Mucosa of stomach (tissue), 1 donor: ENCODE measurements at regions not wholly inside any gene's neighbourhood (a gene's known extent, or its start where the extent isn't known, plus 50 kb on each side); places are given as distances from the start of the nearest gene placed in this dataset.

Experiments used
- H3K27me3 ChIP-seq: one replicate; pipeline ENCODE4 v1.7.0; 2013; ENCODE audit warnings: mild to moderate bottlenecking, low read length; ENCODE audit not compliant: control insufficient read depth, insufficient read depth
- H3K36me3 ChIP-seq: one replicate; pipeline ENCODE4 v1.7.0; 2013; ENCODE audit warnings: low read length; ENCODE audit not compliant: control insufficient read depth, insufficient read depth
- H3K4me1 ChIP-seq: one replicate; pipeline ENCODE4 v1.7.0; 2013; ENCODE audit warnings: mild to moderate bottlenecking, low read length; ENCODE audit not compliant: control insufficient read depth, insufficient read depth
- H3K4me3 ChIP-seq: one replicate; pipeline ENCODE4 v1.7.0; 2013; ENCODE audit warnings: low read length
- H3K9ac ChIP-seq: one replicate; pipeline ENCODE4 v1.7.0; 2013; ENCODE audit warnings: mild to moderate bottlenecking, low read length, moderate library complexity
- H3K9me3 ChIP-seq: one replicate; pipeline ENCODE4 v1.7.0; 2013; ENCODE audit warnings: mild to moderate bottlenecking, low read length, moderate library complexity; ENCODE audit not compliant: control insufficient read depth
- donor health status: Pancreatic carcinoma.

DNA sequence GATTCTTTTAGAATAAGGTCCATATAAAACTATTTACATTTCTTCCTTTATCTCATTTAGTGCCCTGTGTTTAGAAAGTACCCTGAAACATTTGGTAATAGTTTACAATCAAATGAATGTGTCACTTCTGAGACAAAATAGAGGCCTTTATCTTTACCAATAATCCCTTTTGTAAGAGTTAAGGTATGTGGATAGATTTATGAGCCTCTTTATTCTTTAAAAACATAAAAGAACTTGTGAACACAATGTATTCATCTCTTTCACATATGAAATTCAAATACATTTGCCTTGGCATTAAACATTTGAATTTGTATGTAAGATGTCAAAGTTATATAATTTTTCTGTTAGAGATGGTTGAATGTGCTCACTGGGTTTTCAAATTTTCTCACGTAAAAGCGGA lies 180.5 kb upstream of the CWC22 start:
- Histone ChIP-seq H3K4me1 (peaks cover 7% of the 10 kb centered on the region), H3K27me3 (no peaks in the 10 kb centered on the region), H3K4me3 (no peak overlapping the region), H3K9me3 (no peaks in the 10 kb centered on the region), H3K9ac (no peak overlapping the region), H3K36me3 (no peaks in the 10 kb centered on the region)

- Histone ChIP-seq H3K4me3 (no peak overlapping the region), H3K9ac (no peak overlapping the region), H3K9me3 (no peaks in the 10 kb centered on the region), H3K4me1 (no peaks in the 10 kb centered on the region), H3K36me3 (no peaks in the 10 kb centered on the region), H3K27me3 (no peaks in the 10 kb centered on the region)
Measured at GRCh38 chr2:180184506-180184905, 177.4 kb upstream of the CWC22 start.

DNA sequence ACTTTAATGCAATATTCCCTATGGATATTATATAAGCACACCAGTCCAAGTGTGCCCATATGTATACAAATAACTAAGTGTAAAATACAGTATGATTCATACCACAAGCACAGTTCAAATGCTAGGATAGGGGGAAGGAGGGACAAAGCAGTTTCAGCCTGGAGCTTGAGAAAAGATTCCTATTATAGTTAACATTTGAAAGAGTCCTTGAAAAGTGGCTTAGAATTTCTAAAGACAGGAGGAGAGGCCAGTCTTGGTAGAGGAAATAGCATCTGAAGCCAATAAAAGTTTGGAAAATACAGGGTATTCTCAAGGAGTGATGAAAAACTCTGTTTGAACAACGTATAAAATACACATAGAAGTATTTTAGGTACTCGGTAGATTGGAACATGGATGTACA lies 173.4 kb upstream of the CWC22 start:
- Histone ChIP-seq H3K27me3 (no peaks in the 10 kb centered on the region), H3K9me3 (no peaks in the 10 kb centered on the region), H3K4me1 (no peaks in the 10 kb centered on the region), H3K36me3 (no peaks in the 10 kb centered on the region), H3K4me3 (no peak overlapping the region), H3K9ac (no peak overlapping the region)

DNA sequence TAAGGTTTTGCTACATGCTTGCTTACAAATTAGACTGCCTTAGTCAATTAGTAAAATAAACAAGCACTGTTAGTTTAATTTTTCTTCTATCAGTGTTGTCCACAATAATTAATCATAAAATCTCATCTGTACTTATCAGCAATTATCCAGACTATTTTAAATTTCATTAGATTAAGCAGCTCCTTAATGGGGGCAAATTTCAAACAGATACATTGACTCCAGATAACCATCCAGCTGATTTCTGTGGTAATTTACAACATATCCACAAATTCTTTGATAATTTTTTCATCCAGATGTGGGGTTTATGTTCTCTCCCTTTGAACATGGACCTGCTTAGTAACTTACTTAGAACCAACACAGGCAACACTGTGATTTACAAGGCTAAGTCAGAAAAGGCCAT lies 170.4 kb upstream of the CWC22 start:
- Histone ChIP-seq H3K27me3 (no peaks in the 10 kb centered on the region), H3K4me3 (no peak overlapping the region), H3K4me1 (no peaks in the 10 kb centered on the region), H3K9me3 (no peaks in the 10 kb centered on the region), H3K9ac (no peak overlapping the region), H3K36me3 (no peaks in the 10 kb centered on the region)

- Histone ChIP-seq H3K4me3 (no peak overlapping the region), H3K9me3 (no peaks in the 10 kb centered on the region), H3K4me1 (no peaks in the 10 kb centered on the region)
Measured at GRCh38 chr2:180175736-180176135, 168.6 kb upstream of the CWC22 start.

DNA sequence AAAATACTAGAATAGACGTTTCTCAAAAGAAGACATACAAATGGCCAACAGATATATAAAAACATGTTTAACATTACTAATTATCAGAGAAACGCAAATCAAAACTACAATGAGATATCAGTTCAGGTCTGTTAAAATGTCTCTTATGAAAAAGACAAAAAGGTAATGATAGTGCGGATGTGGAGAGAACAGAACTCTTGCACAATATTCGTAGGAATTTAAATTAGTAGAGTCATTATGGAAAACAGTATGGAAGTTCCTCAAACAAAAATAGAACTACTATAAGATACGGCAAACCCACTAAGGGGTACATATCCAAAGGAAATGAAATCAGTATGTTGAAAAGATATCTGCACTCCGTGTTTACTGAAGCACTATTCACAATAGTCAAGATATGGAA lies 167.5 kb upstream of the CWC22 start:
- Histone ChIP-seq H3K36me3 (no peaks in the 10 kb centered on the region), H3K4me3 (no peak overlapping the region), H3K9me3 (peaks cover under 1% of the 10 kb centered on the region), H3K4me1 (no peaks in the 10 kb centered on the region), H3K9ac (no peak overlapping the region), H3K27me3 (no peaks in the 10 kb centered on the region)

More at GRCh38 chr2:180175736-180176135, 168.6 kb upstream of the CWC22 start:
- Histone ChIP-seq H3K27me3 (no peaks in the 10 kb centered on the region), H3K36me3 (no peaks in the 10 kb centered on the region), H3K9ac (no peak overlapping the region)

GRCh38 chr2:180169474-180169873 lies 162.4 kb upstream of the CWC22 start:
- no peaks in the 10 kb centered on the region for H3K36me3 ChIP-seq
- no peak overlapping the region for H3K4me3 ChIP-seq
- H3K4me1 ChIP-seq = no peaks in the 10 kb centered on the region
- H3K27me3 ChIP-seq = no peaks in the 10 kb centered on the region
- H3K9ac ChIP-seq = no peak overlapping the region
- H3K9me3 ChIP-seq = peaks cover 8% of the 10 kb centered on the region

GRCh38 chr2:180161415-180161814 lies 154.3 kb upstream of the CWC22 start:
- Histone ChIP-seq H3K4me1 (no peaks in the 10 kb centered on the region), H3K9me3 (no peaks in the 10 kb centered on the region), H3K36me3 (no peaks in the 10 kb centered on the region), H3K9ac (no peak overlapping the region), H3K27me3 (no peaks in the 10 kb centered on the region), H3K4me3 (no peak overlapping the region)

DNA sequence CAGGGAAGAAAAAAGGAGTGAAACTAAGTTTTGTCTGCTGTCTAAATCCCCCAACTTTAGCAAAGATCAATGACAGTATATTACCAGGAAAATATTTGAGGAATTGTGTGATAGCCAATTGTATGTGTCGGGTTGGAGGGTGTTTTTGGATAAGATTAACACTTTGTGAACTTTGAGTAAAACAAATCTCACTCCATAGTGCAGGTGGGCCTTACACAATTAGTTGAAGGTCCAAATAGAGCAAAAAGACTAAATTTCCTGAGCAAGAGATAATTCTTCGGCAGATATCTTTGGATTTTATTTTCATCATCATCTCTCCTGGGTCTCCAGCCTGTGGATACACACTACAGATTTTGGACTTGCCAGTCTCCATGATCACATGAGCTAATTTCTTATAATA lies 152.8 kb upstream of the CWC22 start:
- no peaks in the 10 kb centered on the region for H3K36me3 ChIP-seq
- H3K4me3 ChIP-seq = no peak overlapping the region
- H3K9ac ChIP-seq = no peak overlapping the region
- no peaks in the 10 kb centered on the region for H3K4me1 ChIP-seq
- H3K9me3 ChIP-seq = no peaks in the 10 kb centered on the region
- H3K27me3 ChIP-seq = no peaks in the 10 kb centered on the region

DNA sequence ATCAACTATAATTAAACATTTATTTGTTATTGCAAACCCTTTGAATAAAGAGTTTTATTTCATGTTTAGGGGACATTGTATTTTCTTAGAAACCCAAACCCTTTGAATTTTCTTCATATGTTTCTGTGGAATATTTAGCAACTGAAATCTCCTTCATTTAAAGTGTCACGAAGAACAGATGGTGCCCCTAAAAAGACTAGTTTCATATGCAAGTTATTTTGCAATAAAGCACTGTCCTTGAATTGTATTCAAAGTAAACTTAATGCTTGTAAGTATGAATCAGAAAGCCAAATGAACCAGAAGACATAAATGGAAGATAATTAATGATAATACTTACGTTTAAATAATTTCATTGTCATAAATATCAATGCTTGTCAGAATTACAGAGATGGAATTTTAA lies 151.9 kb upstream of the CWC22 start:
- H3K4me3 ChIP-seq = no peak overlapping the region
- H3K9ac ChIP-seq = no peak overlapping the region
- H3K9me3 ChIP-seq = no peaks in the 10 kb centered on the region

GRCh38 chr2:180156651-180157050 lies 149.6 kb upstream of the CWC22 start:
- no peaks in the 10 kb centered on the region for H3K9me3 ChIP-seq
- H3K4me3 ChIP-seq = no peak overlapping the region
- H3K9ac ChIP-seq = no peak overlapping the region
- no peaks in the 10 kb centered on the region for H3K27me3 ChIP-seq
- H3K4me1 ChIP-seq = no peaks in the 10 kb centered on the region
- H3K36me3 ChIP-seq = no peaks in the 10 kb centered on the region

More for the DNA sequence above, 151.9 kb upstream of the CWC22 start:
- Histone ChIP-seq H3K4me1 (no peaks in the 10 kb centered on the region), H3K36me3 (no peaks in the 10 kb centered on the region), H3K27me3 (no peaks in the 10 kb centered on the region)

- no peaks in the 10 kb centered on the region for H3K27me3 ChIP-seq
- no peak overlapping the region for H3K4me3 ChIP-seq
- no peaks in the 10 kb centered on the region for H3K9me3 ChIP-seq
- H3K36me3 ChIP-seq = no peaks in the 10 kb centered on the region
- no peaks in the 10 kb centered on the region for H3K4me1 ChIP-seq
- no peak overlapping the region for H3K9ac ChIP-seq
Measured at GRCh38 chr2:180150606-180151005, 143.5 kb upstream of the CWC22 start.

DNA sequence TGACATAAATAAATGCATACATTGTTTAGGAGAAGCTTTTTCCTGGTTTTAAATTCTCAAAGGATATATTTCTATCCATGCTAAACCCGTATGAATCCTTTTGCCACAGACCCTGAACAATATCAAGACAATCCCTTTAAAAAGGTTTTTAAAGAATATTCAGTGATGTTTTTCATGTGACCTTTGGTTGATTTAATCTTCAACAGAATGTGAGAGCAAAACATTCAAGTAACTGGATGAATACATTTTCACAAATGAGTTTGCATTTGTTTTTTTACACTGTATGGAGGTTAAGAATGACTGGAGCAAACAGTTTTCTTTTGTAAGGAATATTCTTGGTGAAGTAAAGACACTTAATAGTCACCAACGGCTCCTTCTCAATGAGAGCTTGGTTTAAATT lies 139.4 kb upstream of the CWC22 start:
- no peak overlapping the region for H3K9ac ChIP-seq
- no peaks in the 10 kb centered on the region for H3K4me1 ChIP-seq
- no peaks in the 10 kb centered on the region for H3K9me3 ChIP-seq
- no peaks in the 10 kb centered on the region for H3K36me3 ChIP-seq
- no peak overlapping the region for H3K4me3 ChIP-seq
- H3K27me3 ChIP-seq = no peaks in the 10 kb centered on the region
